ENCODE measurements at regions not wholly inside any gene's neighbourhood (a gene's known extent, or its start where the extent isn't known, plus 50 kb on each side); places are given as distances from the start of the nearest gene placed in this dataset.

- TF ChIP-seq IKZF1 (conservative IDR thresholded peaks at IDR 0.05) (no peak), CHD4 (IDR thresholded peaks at IDR 0.05) (no peak), TCF7 (IDR thresholded peaks at IDR 0.05; ENCODE audit: borderline replicate concordance) (no peak)
Observed at GRCh38 chr4:28916585-28916984, 1803.6 kb upstream of the PCDH7 start.

All from GM12878 (cell line).